Prostate gland (tissue), 2 donors: ENCODE measurements at regions not wholly inside any gene's neighbourhood (a gene's known extent, or its start where the extent isn't known, plus 50 kb on each side); places are given as distances from the start of the nearest gene placed in this dataset.

Experiments
- POLR2A ChIP-seq: fragments of 450-650 bp; IDR thresholded peaks from one replicate; pipeline ENCODE4 v1.6.1; 2016; ENCODE audit warnings: antibody characterized with exemption, mild to moderate bottlenecking
- TF ChIP-seq, protein P1 (sequence below), 4 experiments: fragments of 200-600 bp in 2 of 4; fragments of 450-650 bp in 2 of 4; sonication (generic) in 2 of 4; IDR thresholded peaks; 1 replicate in 3 of 4; 2 replicates in 1 of 4; pipeline ENCODE4 v1.5.1; 2016 to 2019; ENCODE audit warnings: antibody characterized with exemption in 4 of 4, mild to moderate bottlenecking in 2 of 4, moderate library complexity in 2 of 4

DNA sequence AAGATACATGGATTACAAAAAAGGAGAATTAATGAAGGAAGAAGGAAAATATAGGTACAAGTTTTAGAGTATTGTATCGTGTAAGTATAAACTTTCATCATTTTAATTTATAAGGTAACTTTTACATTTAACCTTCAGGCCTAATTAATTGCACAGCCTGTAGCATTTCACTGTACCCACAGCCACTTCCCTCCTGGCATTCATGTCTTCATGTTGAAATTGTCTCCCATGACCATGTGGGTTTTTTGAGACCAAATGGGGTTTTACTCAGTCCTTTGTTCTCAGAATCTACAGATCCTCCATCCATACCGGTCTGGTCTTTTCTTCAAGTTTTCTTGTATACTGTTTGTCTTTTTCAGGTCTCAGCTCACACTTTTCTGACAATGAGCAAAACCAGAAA is 194.3 kb upstream of the CLNK start:
- TF ChIP-seq, protein P1, sequence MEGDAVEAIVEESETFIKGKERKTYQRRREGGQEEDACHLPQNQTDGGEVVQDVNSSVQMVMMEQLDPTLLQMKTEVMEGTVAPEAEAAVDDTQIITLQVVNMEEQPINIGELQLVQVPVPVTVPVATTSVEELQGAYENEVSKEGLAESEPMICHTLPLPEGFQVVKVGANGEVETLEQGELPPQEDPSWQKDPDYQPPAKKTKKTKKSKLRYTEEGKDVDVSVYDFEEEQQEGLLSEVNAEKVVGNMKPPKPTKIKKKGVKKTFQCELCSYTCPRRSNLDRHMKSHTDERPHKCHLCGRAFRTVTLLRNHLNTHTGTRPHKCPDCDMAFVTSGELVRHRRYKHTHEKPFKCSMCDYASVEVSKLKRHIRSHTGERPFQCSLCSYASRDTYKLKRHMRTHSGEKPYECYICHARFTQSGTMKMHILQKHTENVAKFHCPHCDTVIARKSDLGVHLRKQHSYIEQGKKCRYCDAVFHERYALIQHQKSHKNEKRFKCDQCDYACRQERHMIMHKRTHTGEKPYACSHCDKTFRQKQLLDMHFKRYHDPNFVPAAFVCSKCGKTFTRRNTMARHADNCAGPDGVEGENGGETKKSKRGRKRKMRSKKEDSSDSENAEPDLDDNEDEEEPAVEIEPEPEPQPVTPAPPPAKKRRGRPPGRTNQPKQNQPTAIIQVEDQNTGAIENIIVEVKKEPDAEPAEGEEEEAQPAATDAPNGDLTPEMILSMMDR (IDR thresholded peaks at IDR 0.05) = no peak
- TF ChIP-seq POLR2A = no peak
